Upper lobe of left lung (tissue), 4 donors: ENCODE measurements at regions not wholly inside any gene's neighbourhood (a gene's known extent, or its start where the extent isn't known, plus 50 kb on each side); places are given as distances from the start of the nearest gene placed in this dataset.

Experiments
- POLR2A ChIP-seq, 4 donors: fragments of 450-650 bp; IDR thresholded peaks; one replicate each; pipeline ENCODE4 v1.5.1; 2016 to 2017; ENCODE audit warnings: antibody characterized with exemption in 4 of 4, mild to moderate bottlenecking in 2 of 4
- POLR2AphosphoS5 ChIP-seq, 2 donors: sonication (generic); formaldehyde crosslinking; IDR thresholded peaks; one replicate each; pipeline ENCODE4 v1.5.1; 2017; ENCODE audit warnings: antibody characterized with exemption in 2 of 2
- TF ChIP-seq, protein P1 (sequence below), 6 experiments: fragments of 450-650 bp in 4 of 6; fragments of 200-600 bp in 2 of 6; sonication (generic) in 2 of 6; IDR thresholded peaks; one replicate each; pipeline ENCODE4 v1.5.1; 2016 to 2019; ENCODE audit warnings: antibody characterized with exemption in 6 of 6

DNA sequence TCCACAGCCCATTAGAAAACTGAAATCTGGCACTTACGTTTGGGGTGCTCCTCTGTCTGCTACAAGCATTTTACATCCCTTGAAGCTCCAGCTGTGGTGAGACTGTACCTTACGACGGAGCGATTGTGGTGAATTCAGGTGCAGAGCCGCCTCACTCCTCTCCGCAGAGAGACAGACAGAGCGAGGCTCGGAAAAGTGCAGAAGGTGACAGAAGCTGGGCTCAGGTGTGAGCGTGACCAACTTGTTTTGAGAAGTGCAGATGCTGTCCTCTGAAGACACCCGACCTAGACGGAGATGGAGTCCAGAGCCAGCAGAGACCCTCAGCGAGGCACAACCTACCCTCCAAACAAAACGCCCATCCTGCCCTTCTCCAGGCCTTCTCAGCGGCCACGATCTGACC, 196.5 kb downstream of the MED10 start:
- TF ChIP-seq POLR2A (IDR thresholded peaks at IDR 0.05) (no peak), POLR2AphosphoS5 (IDR thresholded peaks at IDR 0.05) (no peak)
- TF ChIP-seq, protein P1, sequence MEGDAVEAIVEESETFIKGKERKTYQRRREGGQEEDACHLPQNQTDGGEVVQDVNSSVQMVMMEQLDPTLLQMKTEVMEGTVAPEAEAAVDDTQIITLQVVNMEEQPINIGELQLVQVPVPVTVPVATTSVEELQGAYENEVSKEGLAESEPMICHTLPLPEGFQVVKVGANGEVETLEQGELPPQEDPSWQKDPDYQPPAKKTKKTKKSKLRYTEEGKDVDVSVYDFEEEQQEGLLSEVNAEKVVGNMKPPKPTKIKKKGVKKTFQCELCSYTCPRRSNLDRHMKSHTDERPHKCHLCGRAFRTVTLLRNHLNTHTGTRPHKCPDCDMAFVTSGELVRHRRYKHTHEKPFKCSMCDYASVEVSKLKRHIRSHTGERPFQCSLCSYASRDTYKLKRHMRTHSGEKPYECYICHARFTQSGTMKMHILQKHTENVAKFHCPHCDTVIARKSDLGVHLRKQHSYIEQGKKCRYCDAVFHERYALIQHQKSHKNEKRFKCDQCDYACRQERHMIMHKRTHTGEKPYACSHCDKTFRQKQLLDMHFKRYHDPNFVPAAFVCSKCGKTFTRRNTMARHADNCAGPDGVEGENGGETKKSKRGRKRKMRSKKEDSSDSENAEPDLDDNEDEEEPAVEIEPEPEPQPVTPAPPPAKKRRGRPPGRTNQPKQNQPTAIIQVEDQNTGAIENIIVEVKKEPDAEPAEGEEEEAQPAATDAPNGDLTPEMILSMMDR (IDR thresholded peaks at IDR 0.05), result no peak
